Ascending aorta (tissue), 2 donors: ENCODE measurements at regions not wholly inside any gene's neighbourhood (a gene's known extent, or its start where the extent isn't known, plus 50 kb on each side); places are given as distances from the start of the nearest gene placed in this dataset.

ENCODE experiments used
- DNase-seq, 2 donors: peaks; one replicate each; pipeline ENCODE4 v3.0.0-alpha.2; 2019; ENCODE audit warnings: low spot score in 2 of 2
- H3K27ac ChIP-seq, 2 donors: fragments of 200-600 bp; sonication (generic); one replicate each; pipeline ENCODE4 v1.5.1; 2016 to 2017; ENCODE audit warnings: mild to moderate bottlenecking in 1 of 2
- H3K27me3 ChIP-seq: fragments of 200-600 bp; sonication (generic); one replicate; pipeline ENCODE4 v1.5.1; 2017
- H3K36me3 ChIP-seq, 2 donors: fragments of 200-600 bp; sonication (generic); one replicate each; pipeline ENCODE4 v1.5.1; 2016
- H3K4me1 ChIP-seq, 2 donors: fragments of 200-600 bp; sonication (generic); one replicate each; pipeline ENCODE4 v1.5.1; 2016 to 2017; ENCODE audit warnings: mild to moderate bottlenecking in 1 of 2
- H3K4me3 ChIP-seq, 2 donors: fragments of 200-600 bp; sonication (generic); one replicate each; pipeline ENCODE4 v1.5.1; 2016 to 2017; ENCODE audit warnings: mild to moderate bottlenecking in 1 of 2
- H3K9me3 ChIP-seq, 2 donors: fragments of 200-600 bp; sonication (generic); one replicate each; pipeline ENCODE4 v1.5.1; 2016
- intact Hi-C: fragments of 100-400 bp; cut with DNase I; formaldehyde crosslinking; loops from one replicate; pipeline ENCODE4 v1.15.1; 2023
- TF ChIP-seq, protein P1 (sequence below), 3 experiments: fragments of 200-600 bp in 2 of 3; fragments of 450-650 bp in 1 of 3; sonication (generic) in 2 of 3; IDR thresholded peaks; one replicate each; pipeline ENCODE4 v1.5.1; 2016 to 2019; ENCODE audit warnings: antibody characterized with exemption in 3 of 3, mild to moderate bottlenecking in 1 of 3, moderate library complexity in 1 of 3

DNA sequence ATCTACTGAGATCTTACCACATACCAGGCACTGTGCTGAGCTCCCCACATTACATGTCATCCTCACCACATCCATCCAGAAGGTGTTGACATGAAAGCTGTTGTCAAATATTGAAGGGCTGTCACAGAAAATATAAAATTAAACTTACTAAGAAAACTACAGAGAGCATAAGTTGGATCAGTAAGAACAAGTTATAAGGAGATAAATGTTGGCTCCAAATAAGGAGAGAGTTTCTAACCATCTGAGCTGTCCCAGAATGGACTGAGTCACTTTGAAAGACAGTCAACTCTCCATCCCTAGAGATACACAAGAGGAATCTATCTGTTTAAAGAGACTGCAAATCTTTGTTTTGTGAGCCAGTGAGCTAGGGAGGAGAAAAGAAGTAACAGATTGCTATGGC is 169.8 kb downstream of the DRD1 start:
- Histone ChIP-seq H3K27ac (no peak overlapping the region), H3K27me3 (no peaks in the 10 kb centered on the region), H3K36me3 (no peaks in the 10 kb centered on the region), H3K4me3 (no peak overlapping the region), H3K4me1 (no peaks in the 10 kb centered on the region), H3K9me3 (no peaks in the 10 kb centered on the region)
- DNase-seq: no peak
- TF ChIP-seq, protein P1, sequence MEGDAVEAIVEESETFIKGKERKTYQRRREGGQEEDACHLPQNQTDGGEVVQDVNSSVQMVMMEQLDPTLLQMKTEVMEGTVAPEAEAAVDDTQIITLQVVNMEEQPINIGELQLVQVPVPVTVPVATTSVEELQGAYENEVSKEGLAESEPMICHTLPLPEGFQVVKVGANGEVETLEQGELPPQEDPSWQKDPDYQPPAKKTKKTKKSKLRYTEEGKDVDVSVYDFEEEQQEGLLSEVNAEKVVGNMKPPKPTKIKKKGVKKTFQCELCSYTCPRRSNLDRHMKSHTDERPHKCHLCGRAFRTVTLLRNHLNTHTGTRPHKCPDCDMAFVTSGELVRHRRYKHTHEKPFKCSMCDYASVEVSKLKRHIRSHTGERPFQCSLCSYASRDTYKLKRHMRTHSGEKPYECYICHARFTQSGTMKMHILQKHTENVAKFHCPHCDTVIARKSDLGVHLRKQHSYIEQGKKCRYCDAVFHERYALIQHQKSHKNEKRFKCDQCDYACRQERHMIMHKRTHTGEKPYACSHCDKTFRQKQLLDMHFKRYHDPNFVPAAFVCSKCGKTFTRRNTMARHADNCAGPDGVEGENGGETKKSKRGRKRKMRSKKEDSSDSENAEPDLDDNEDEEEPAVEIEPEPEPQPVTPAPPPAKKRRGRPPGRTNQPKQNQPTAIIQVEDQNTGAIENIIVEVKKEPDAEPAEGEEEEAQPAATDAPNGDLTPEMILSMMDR (IDR thresholded peaks at IDR 0.05): no peak
- intact Hi-C loops: no loop called here

DNA sequence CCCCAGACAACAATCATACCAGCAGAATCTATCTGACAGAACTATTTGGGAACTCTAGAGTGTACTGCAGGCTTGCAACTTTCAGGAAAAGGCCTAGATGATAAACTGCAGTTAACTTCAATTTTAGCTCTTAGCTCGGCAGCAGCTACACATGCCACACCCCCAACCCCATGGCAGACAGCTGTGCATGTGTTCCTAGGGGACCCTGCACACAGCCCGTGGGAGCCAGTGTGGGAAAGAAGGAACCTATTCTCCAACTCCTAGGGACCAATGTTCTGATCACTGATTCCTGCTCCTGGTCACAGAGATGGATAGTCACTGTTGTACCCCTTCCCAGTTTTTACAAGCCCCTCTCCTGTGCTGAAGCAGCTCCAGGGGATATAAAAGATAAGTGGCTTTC is 179.6 kb downstream of the DRD1 start:
- no peaks in the 10 kb centered on the region for H3K9me3 ChIP-seq
- H3K36me3 ChIP-seq: no peaks in the 10 kb centered on the region
- no peaks in the 10 kb centered on the region for H3K4me1 ChIP-seq
- TF ChIP-seq, protein P1 (IDR thresholded peaks at IDR 0.05): no peak
- no peaks in the 10 kb centered on the region for H3K27me3 ChIP-seq
- H3K27ac ChIP-seq: no peak overlapping the region
- no peak for DNase-seq
- H3K4me3 ChIP-seq: no peak overlapping the region
- intact Hi-C loops: no loop called here

DNA sequence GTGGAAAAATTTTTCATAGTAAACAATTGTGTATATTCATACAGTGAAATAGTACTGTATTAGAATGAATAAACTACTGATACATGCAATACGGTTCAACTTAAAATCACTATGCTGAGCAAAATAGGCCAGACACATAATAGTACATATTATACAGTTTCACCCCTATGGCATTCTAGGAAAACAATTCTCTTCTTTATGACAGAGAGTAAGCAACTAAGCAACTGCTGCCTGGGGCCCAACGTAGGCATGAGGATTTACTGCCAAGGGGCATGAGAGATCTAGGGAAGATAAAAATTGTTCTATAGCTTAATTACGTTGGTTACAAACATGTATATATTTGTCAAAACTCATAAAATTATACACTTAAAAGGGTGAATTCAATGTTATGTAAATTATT is 180.2 kb downstream of the DRD1 start:
- intact Hi-C loops: no loop called here
- no peaks in the 10 kb centered on the region for H3K36me3 ChIP-seq
- H3K9me3 ChIP-seq: no peaks in the 10 kb centered on the region
- TF ChIP-seq, protein P1 (IDR thresholded peaks at IDR 0.05): no peak
- H3K4me3 ChIP-seq: no peak overlapping the region
- no peaks in the 10 kb centered on the region for H3K4me1 ChIP-seq
- H3K27ac ChIP-seq: no peak overlapping the region
- no peak for DNase-seq
- H3K27me3 ChIP-seq: no peaks in the 10 kb centered on the region

DNA sequence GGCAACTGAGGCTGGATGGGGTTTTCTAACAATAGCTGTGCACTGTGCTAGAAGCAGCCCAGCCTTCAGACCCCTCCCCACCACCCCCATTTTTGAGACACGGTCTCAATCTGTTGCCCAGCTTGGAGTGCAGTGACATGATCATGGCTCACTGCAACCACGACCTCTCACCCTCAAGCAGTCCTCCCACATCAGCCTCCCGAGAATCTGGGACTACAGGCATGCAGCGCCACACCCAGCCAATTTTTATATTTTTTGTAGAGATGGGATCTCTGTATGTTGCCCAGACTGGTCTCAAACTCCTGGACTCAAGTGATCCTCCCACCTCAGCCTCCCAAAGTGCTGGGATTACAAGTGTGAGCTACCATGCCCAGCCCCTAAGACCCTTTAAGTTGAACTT is 182.5 kb downstream of the DRD1 start:
- DNase-seq: no peak
- Histone ChIP-seq H3K4me1 (no peaks in the 10 kb centered on the region), H3K27me3 (no peaks in the 10 kb centered on the region), H3K27ac (no peak overlapping the region), H3K36me3 (no peaks in the 10 kb centered on the region), H3K9me3 (no peaks in the 10 kb centered on the region), H3K4me3 (no peak overlapping the region)
- TF ChIP-seq, protein P1 (IDR thresholded peaks at IDR 0.05): no peak
- intact Hi-C loops: no loop called here

DNA sequence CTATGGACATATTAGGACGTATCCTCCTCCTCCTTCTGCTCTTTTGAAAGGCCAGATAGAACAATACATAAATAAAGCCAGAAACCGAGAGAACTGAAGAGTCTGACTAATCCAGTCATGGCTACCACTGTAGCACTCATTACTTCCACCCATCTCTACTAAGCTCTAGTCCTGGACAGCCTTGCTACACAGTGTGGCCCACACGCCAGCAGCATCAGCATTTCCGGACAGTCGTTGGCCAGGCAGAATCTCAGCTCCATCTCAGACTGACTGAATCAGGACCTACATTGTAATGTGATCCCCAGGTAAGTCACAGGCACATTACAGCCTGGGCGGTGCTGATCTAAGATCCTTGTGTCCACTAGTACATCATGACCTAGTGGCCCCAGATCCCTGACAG is 182.9 kb downstream of the DRD1 start:
- Histone ChIP-seq H3K36me3 (no peaks in the 10 kb centered on the region), H3K4me1 (no peaks in the 10 kb centered on the region), H3K27ac (no peak overlapping the region), H3K27me3 (no peaks in the 10 kb centered on the region), H3K9me3 (no peaks in the 10 kb centered on the region), H3K4me3 (no peak overlapping the region)
- intact Hi-C loops: no loop called here
- DNase-seq: no peak
- TF ChIP-seq, protein P1 (IDR thresholded peaks at IDR 0.05): no peak

DNA sequence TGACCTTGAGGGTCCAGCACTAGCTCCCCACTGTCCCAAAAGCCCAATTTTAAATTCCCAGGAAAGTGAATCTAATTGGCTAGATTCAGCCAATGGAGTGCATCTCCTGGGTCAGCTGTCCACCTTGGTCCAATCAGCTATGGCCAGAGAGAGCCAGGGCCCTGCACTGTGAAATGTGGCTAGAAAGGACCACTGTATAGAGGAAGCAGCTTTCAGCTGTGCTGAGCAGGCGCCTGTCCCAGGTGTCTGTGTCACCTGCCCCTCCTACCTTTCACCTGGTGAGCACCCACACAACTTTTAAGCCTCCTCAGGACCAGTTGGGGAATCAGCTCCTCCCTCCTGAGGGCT is 186.2 kb downstream of the DRD1 start:
- no peak overlapping the region for H3K27ac ChIP-seq

More for the DNA sequence above, 186.2 kb downstream of the DRD1 start:
- no peaks in the 10 kb centered on the region for H3K9me3 ChIP-seq
- no peak overlapping the region for H3K4me3 ChIP-seq
- H3K27me3 ChIP-seq: no peaks in the 10 kb centered on the region
- peaks cover 0 to 19% of the 10 kb centered on the region in 2 donors for H3K4me1 ChIP-seq
- no peaks in the 10 kb centered on the region for H3K36me3 ChIP-seq
- no peak for DNase-seq
- TF ChIP-seq, protein P1 (IDR thresholded peaks at IDR 0.05): no peak
- intact Hi-C loops: no loop called here
